ACHN (cell line): ENCODE measurements at regions not wholly inside any gene's neighbourhood (a gene's known extent, or its start where the extent isn't known, plus 50 kb on each side); places are given as distances from the start of the nearest gene placed in this dataset.

ENCODE experiments used
- DNase-seq: peaks from one replicate; pipeline ENCODE4 v3.0.0-alpha.2; 2015
- in situ Hi-C: cut with HindIII; loops from 2 replicates; pipeline ENCODE4 v1.10.0; 2017; ENCODE audit warnings: low sequenced_read_pairs, low pct_ligation_motif_present, low pct_unique_long_range_greater_than_20kb

DNA sequence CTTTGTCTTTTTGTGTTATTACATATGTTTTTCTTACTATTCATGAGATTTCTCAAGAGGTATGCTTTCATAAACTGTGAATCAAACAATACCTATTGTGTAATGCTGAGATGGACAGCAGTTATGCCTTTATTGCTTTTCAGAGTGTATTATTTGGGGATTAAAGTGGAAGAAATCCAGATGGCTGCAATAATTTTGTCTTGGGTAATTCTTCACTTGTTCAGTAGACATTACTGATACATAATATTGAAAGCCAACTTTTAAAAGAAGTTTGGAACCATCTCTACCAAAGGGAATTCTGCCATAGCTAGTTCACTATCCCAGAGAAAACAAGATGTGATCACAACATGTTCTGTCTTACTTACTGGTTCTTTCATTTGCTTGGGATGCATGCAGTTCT is 253.4 kb upstream of the ZSWIM2 start:
- DNase-seq = no peak
- in situ Hi-C loops = no loop called here

GRCh38 chr2:187098154-187098553 is 249.2 kb upstream of the ZSWIM2 start:
- in situ Hi-C loops = no loop called here

DNA sequence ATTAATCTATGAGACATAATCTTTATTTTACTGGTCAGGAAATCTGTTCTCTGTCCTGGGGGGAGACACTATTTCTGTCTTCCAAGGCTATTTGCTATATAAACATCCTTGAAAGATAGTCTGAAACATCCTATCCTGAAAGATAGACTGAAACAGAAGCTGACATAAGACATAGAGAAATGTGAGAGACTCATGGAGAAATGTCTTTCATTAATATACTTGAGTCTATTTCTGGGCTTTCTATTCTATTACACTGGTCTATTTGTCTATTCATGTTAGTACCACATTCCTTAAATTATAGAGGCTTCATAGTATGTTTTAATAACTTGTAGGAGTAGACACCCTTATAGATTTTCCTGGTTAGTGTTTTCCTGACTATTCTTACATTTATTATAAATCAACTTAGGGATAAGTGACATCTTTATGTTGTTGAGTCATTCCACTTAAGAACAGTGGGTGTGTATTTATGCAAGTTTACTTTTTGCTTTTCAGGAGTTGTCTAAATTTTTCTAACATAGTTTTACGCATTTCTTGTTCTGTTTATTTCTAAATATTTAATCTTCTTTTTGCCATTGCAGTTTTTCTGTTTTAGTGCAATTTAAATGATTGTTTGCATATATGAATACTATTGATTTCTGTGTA is 244.9 kb upstream of the ZSWIM2 start:
- no peak for DNase-seq
- in situ Hi-C loops = no loop called here

More at GRCh38 chr2:187098154-187098553, 249.2 kb upstream of the ZSWIM2 start:
- no peak for DNase-seq

GRCh38 chr2:187091664-187092063 is 242.7 kb upstream of the ZSWIM2 start:
- in situ Hi-C loops = no loop called here
- DNase-seq = no peak

DNA sequence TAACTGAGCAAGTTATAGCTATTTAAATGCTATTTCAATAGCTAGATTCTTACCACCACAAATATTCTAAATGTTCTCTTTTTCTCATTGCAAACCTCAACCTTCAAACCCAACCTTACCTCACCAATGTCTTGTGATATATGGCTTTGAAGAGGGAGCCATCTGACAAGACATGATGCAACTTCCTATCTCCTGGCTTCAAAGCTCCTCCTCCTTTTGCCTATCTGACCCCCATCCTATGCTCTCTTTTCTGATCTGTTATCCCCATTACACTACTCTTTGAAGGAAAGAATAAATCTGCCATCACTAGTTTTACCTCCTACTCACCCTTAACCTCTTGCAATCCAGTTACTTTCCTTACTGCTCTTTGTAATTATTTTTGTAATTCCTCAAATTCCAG is 235.6 kb upstream of the ZSWIM2 start:
- in situ Hi-C loops = no loop called here
- DNase-seq = no peak

DNA sequence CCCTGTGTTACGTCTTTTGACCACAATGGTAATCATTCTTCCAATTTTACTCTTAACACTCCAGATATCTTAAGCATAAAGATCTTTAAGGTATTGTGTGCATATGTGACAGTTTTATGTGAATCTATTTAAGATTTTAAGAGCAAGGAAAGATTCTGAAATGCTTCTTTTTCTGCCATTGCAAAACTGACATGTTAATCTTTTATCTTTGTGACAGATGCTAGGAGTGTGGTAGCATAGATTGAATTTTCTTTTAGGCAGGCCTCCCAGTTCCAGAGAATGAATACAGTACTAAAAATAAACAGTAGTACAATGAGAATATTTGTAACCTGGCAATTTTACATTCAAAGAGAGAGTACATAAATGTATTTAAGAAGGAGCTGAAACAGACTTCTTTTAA is 232.5 kb upstream of the ZSWIM2 start:
- DNase-seq = no peak
- in situ Hi-C loops = no loop called here

DNA sequence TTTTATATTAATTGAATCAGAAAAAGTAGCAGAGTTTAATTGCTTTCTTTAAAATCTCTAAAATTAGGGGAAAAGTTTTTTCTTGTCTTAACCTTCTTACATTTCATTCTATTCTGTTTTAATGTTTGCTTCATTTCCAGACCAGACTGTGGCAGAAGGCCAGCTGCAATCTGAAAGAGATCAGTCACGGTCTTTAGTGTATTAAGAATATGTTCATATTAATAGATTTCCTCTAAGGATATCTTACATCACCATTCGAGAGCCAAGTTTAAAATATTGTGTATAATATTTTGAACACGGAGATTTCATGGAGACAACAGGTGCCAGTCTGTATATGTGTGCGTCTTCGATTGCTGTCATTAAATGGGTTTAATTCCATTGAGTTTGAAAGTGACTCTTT is 230.9 kb upstream of the ZSWIM2 start:
- in situ Hi-C loops = no loop called here
- no peak for DNase-seq

GRCh38 chr2:187078297-187078696 is 229.3 kb upstream of the ZSWIM2 start:
- in situ Hi-C loops = no loop called here
- DNase-seq = no peak

GRCh38 chr2:187075671-187076070 is 226.7 kb upstream of the ZSWIM2 start:
- no peak for DNase-seq
- in situ Hi-C loops = no loop called here

DNA sequence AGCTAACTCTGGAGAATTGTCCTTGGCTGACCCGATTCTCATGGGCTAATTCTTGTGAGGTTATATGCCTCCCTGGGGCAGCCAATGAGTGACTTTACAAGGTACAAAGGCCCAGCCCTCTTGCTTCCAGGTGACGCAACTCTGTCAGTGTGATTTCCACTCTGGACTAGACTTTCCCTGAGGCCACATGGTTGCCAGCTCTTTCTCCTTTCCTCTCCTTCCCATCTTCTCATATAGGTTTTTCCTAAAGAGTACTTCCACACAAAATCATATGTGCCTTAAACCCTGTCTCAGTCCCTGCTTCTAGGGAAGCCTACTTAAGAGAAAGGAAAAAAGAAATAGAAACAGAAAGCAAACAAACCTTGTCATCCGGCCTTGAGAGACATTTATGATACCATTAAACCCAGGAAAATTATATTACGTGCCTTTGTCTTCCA is 226.2 kb upstream of the ZSWIM2 start:
- in situ Hi-C loops = no loop called here
- DNase-seq = no peak

DNA sequence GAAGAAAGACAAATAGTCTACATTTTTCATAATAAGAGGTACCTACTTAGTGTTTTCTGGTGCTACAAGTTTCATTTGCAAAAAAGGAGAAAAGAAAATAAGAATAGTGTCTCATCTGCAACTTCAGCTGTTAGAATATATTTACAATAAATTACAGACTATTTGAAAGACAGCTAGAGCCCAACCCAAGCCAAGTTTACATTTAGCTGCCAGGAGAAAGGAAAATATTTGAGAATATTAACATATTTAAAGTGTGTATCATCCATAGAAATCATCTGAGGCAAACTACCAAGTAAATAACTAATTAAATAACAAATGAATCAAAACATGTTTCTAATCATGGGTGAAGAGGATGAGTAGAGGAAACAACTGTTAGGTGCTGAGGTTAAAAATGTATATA is 209.2 kb upstream of the ZSWIM2 start:
- no peak for DNase-seq
- in situ Hi-C loops = no loop called here

- in situ Hi-C loops = no loop called here
- DNase-seq = no peak
These were observed 208.5 kb upstream of the ZSWIM2 start for GRCh38 chr2:187057466-187057865.

- in situ Hi-C loops = no loop called here
- DNase-seq = no peak
These were observed 207.7 kb upstream of the ZSWIM2 start for GRCh38 chr2:187056416-187057334.

DNA sequence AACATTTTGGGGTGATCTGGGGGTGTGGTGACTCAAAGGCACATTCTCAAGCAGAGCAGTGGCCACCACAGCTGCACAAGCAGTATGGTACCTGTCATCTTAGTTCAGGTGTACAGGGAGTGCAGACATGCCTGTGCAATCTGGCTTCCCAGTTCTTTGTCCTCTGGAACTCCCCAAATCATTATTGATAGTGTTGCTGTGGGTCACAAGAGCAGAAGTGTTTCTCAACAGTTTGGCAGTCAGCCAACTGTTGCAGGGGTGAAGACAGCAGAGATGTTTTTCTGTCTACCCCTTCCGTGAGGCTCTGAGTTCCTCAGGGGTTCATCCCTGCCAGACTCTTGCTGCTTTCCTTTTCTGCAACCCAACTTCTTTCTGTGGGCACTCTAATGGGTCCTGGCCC is 206.5 kb upstream of the ZSWIM2 start:
- in situ Hi-C loops = no loop called here

GRCh38 chr2:187054501-187055319 is 205.7 kb upstream of the ZSWIM2 start:
- in situ Hi-C loops = no loop called here
- no peak for DNase-seq

More for the DNA sequence above, 206.5 kb upstream of the ZSWIM2 start:
- DNase-seq = no peak

GRCh38 chr2:187051350-187051749 is 202.4 kb upstream of the ZSWIM2 start:
- DNase-seq = no peak
- in situ Hi-C loops = no loop called here

DNA sequence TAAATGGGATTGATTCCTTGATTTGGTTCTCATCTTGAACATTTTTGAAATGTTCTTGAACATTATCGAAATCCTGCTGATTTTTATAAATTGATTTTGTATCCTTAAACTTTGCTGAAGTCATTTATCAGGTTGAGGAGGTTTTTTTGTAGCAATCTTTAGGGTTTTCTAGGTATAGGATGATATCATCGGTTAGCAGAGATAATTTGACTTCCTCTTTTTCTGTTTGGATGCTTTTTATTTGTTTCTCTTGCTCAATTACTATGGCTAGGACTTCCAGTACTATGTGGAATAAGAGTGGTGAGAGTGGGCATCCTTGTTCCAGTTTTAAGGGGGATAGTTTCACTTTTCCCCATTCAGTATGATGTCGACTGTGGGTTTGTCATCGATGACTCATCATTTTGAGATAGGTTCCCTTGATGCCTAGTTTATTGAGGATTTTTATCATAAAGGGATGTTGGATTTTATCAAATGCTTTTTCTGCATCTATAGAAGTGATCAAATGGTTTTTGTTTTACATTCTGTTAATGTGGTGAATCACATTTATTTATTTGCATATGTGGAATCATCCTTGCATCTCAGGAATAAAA is 201.5 kb upstream of the ZSWIM2 start:
- in situ Hi-C loops = no loop called here
- no peak for DNase-seq

- no peak for DNase-seq
These were observed 188.3 kb upstream of the ZSWIM2 start for GRCh38 chr2:187037310-187037709.

GRCh38 chr2:187034434-187034833 is 185.5 kb upstream of the ZSWIM2 start:
- no peak for DNase-seq
- in situ Hi-C loops = no loop called here

More at GRCh38 chr2:187037310-187037709, 188.3 kb upstream of the ZSWIM2 start:
- in situ Hi-C loops = no loop called here
